HL-60 (cell line): ENCODE measurements at regions not wholly inside any gene's neighbourhood (a gene's known extent, or its start where the extent isn't known, plus 50 kb on each side); places are given as distances from the start of the nearest gene placed in this dataset.

ENCODE experiments used
- DNase-seq, 2 experiments: peaks; one replicate each; pipeline ENCODE4 v3.0.0-alpha.2; 2010 to 2020; ENCODE audit warnings: low read depth in 1 of 2, low spot score in 1 of 2
- H3K27ac ChIP-seq: fragments of 250-450 bp; sonication (Bioruptor Pico); replicated peaks from 2 replicates; pipeline ENCODE4 v1.5.1; 2020; ENCODE audit warnings: mild to moderate bottlenecking, moderate library complexity
- H3K27me3 ChIP-seq: fragments of 250-450 bp; sonication (Bioruptor Pico); 2 replicates; pipeline ENCODE4 v1.5.1; 2021; ENCODE audit warnings: mild to moderate bottlenecking, moderate library complexity; ENCODE audit not compliant: insufficient read depth, poor library complexity, severe bottlenecking
- H3K4me3 ChIP-seq: replicated peaks from 2 replicates; pipeline ENCODE4 v1.5.1; 2011; ENCODE audit warnings: mild to moderate bottlenecking, control low read depth, low read length; ENCODE audit not compliant: insufficient read depth
- CTCF ChIP-seq: IDR thresholded peaks from one replicate; pipeline ENCODE4 v1.5.1; 2011; ENCODE audit warnings: low read length, control low read depth, inconsistent platforms; ENCODE audit not compliant: insufficient read depth
- GABPA ChIP-seq: IDR thresholded peaks from 2 replicates; pipeline ENCODE4 v1.6.1; 2012; ENCODE audit warnings: low read depth
- POLR2AphosphoS5 ChIP-seq: IDR thresholded peaks from 2 replicates; pipeline ENCODE4 v1.6.1; 2012; ENCODE audit warnings: low read depth
- REST ChIP-seq: IDR thresholded peaks from 2 replicates; pipeline ENCODE4 v1.6.1; 2012; ENCODE audit warnings: low read depth; ENCODE audit not compliant: insufficient replicate concordance
- SPI1 ChIP-seq: IDR thresholded peaks from 2 replicates; pipeline ENCODE4 v1.6.1; 2012; ENCODE audit warnings: low read depth, mild to moderate bottlenecking, borderline replicate concordance

GRCh38 chr6:44505751-44506150 is 118.2 kb downstream of the CDC5L start:
- no peak for DNase-seq
- H3K27ac ChIP-seq: no peak overlapping the region
- no peak overlapping the region for H3K4me3 ChIP-seq
- TF ChIP-seq CTCF (no peak), GABPA (no peak), POLR2AphosphoS5 (no peak), SPI1 (no peak), REST (no peak)
- no peaks in the 10 kb centered on the region for H3K27me3 ChIP-seq

- no peak overlapping the region for H3K27ac ChIP-seq
- H3K27me3 ChIP-seq: no peaks in the 10 kb centered on the region
- no peak for DNase-seq
- H3K4me3 ChIP-seq: no peak overlapping the region
- TF ChIP-seq GABPA: no peak
- no peak for TF ChIP-seq REST
- TF ChIP-seq SPI1: no peak
- no peak for TF ChIP-seq CTCF
- TF ChIP-seq POLR2AphosphoS5: no peak
Measured at GRCh38 chr6:44507014-44507413, 119.5 kb downstream of the CDC5L start.

GRCh38 chr6:44508646-44509045 is 121.1 kb downstream of the CDC5L start:
- DNase-seq: no peak
- no peak overlapping the region for H3K4me3 ChIP-seq
- TF ChIP-seq GABPA: no peak
- no peak for TF ChIP-seq SPI1
- TF ChIP-seq POLR2AphosphoS5: no peak
- no peak for TF ChIP-seq CTCF
- TF ChIP-seq REST: no peak
- H3K27ac ChIP-seq: no peak overlapping the region
- H3K27me3 ChIP-seq: no peaks in the 10 kb centered on the region
